ENCODE measurements at regions not wholly inside any gene's neighbourhood (a gene's known extent, or its start where the extent isn't known, plus 50 kb on each side); places are given as distances from the start of the nearest gene placed in this dataset.
"Not testable (repeated sequence)": the region's sequence is repeated elsewhere in the genome, so short reads cannot be mapped to it uniquely, and the experiment has no call there.

DNA sequence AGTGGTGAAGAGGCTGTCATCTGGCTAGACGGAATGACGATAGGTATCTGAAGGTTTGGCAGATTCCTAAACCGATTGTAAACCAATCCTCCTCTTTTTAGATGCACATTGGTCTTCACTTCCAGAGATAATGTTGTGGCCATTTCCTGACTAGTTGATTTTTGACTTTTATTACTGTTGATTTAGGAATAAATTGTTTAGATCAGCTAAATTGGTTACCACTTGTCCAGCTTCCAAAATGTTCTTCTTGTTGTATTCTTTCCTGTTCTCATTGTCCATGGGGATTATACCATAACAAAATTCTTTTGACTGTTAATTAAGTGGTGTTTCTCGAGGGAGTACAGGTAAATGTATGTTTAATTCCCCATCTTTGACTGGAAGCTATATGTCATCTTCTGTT lies 119.7 kb downstream of the MACROH2A1 start:
- no peak for DNase-seq

DNA sequence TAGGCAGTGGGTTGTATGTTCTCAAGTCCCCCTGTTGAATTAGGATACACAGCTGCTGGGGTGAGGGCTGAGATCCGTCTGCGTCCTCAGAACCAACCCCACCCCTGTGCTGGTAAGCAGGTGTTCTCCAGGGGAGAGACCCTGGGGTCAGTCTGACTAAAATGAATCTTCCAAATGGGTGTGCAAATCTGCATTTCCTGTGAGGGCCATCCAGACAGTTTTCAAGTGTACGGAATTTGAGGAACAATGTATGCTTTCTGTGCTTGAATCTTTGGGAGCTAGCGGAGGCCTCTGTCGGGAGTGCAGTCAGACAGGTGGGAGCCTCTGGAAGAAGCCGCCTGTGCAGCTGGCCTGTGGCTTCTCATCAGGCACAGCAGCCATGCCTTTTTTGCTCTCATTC lies 122.9 kb downstream of the MACROH2A1 start:
- DNase-seq = no peak

DNA sequence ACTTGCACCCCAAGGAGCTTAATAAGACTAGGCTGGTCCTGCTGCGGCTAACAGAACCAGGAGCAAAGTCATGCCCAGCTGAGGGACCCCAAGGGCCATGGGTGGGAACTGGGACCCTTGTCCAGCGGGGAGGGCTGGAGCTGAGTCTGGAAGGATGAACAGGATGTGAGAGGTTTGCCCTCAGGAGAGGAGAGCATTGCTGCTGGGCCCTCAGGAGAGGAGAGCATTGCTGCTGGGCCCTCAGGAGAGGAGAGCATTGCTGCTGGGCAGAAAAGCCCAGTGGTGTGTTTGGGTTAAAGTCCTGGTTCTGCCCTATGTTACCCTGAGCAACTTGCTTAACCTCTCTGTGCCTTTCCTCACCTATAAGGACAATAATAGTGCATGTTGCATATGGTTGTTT lies 125.8 kb downstream of the MACROH2A1 start:
- DNase-seq = no peak

GRCh38 chr5:135272311-135272805 lies 126.7 kb downstream of the MACROH2A1 start:
- no peak for DNase-seq

- DNase-seq = no peak
These were observed 127.3 kb downstream of the MACROH2A1 start for GRCh38 chr5:135271533-135272310.

DNA sequence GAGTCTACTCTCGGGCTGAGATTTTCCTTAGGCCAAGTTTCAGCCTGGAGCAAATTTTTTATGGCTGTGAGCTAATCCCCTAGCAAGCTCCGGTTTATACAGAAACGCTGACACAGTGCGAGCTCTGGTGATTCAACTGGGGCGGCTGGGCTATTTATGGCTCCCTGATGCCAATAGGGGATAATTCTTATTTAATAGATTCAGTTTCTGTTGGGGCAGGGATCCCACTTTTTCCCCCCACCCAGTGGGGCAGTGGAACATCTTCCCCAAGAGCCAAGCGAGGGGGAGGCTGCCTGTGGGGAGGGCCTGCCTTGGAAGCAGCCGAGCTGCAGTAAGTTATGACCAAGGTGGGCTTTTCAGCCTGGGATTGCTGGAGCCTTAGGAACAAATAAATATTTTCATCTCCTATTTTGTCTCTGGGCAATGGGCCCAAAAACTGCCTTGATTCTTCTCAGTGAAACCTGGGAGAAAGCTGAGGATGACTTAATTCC lies 129.1 kb downstream of the MACROH2A1 start:
- no peak for DNase-seq

DNA sequence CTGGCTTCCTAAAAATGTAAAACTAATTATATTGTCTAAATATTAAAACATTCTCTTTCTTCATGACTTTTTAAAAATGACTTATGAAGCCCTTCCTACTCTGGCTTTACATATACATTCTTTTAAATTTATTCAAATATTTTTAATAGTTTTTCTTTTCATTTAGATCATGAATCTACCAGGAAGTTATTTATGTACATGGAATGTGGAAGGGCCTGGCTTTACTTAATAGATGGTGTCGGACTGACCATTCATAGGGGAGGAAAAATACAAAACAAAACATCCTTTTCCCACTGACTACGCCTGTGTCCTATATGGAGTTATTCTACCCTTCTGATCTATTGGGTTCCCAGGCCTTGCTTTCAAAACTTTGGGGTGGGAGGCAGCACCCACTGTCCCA lies 129.8 kb downstream of the MACROH2A1 start:
- DNase-seq = no peak

GRCh38 chr5:135266975-135267374 lies 132.1 kb downstream of the MACROH2A1 start:
- DNase-seq = no peak

DNA sequence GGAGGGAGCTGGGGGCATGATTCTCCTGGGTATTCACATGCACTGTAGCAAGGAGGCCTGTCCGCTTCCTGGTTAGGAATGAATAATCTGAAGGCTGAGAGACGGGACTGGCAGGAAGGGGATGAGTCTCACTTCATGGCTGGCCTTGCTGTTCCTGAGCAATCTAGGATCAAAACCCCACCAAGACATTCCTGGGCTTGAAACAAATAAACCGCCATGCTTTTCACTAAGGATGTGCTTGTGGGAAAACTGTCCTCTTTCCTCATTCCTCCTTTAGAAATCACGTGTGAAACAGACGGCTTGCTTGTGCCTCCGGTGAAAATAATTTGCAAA lies 132.8 kb downstream of the MACROH2A1 start:
- DNase-seq = no peak

DNA sequence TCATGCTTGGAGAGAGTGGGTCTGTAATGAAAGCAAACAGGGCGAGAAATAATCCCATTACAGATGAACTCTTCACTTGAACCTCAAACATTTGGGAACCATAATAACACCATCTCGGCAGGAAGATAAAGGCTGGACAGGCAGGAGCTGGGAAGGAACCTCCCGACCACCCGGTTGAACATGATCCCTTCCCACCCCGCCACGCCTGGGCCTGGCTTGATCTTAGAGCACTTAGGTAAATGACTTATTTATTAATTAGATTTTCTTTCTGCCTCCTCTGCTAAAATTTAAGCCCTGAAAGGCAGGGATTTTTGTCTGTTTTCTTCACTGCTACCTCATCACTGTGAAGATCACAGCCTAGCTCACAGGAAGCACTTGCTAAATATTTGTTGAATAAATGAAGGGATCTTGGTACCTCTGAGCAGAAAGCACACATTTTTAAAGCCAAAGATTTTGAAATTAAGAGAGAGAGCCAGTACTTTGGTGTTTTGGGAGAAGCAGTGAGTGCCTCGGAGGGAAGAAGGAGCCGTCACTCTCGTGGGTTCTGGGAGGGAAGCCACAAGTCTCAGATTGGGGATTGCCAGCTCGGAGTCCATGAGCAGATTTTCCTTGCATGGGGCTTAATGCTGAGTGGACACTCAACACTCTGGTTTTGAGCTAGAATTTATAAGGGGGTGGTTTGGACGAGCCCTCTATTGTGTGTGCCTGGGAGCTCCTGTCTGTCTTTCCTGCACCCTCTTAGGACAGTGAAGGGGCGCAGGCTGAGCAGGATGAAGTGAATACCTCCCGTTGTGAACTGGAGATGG lies 133.3 kb downstream of the MACROH2A1 start:
- DNase-seq = no peak

GRCh38 chr5:135264451-135265440 lies 134.3 kb downstream of the MACROH2A1 start:
- DNase-seq = no peak

DNA sequence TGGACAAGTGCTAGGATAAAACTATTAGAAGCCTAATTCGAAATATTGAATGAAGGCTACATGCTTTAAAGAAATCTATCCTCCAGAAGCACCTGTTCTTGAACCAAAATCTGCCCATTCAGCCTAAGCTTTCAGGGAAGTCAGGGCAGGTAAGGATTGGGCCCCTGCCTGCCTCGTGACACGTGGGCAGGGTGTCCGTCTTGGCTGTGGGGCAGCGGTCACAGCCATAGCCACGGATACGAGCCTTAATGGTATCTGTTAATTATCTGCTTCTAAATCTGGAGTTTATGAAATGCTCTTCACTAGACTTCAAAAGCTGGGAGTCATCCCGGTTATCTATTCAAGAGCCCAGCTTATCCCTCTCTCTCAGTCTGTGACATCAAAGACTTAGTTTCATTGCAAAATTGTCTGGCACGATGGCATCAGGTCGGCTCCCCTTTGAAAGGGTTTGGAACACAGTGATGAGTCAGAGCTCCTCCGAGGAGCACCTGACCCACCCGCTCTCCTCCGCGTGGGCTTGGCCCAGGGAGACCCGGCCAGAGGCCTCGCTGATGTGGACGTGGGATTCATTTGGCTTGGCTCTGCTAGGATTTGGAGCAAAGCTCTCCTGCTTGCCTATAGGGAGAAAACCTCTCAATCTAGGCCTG lies 135.9 kb downstream of the MACROH2A1 start:
- DNase-seq = no peak

DNA sequence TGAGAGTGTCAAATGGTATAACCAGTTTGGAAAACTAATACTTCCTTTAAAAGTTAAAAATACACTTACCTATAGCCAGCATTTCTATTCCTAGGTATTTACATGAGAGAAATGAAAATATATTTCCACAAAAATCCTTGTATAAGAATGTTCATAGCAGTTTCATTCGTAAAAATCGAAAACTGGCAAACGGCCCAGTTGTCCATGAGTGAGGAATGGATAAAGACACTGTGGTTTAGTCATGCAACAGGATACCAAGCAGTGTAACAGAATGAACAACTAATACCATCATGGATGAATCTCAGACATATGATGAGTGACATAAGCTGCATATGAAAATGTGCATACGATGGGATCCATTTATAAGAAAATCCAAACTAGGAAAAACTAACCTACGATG lies 136.7 kb downstream of the MACROH2A1 start:
- DNase-seq = no peak

GRCh38 chr5:135260108-135260507 lies 138.9 kb downstream of the MACROH2A1 start:
- DNase-seq = not testable (repeated sequence)

GRCh38 chr5:135255461-135256178 lies 143.4 kb downstream of the MACROH2A1 start:
- no peak for DNase-seq

GRCh38 chr5:135254183-135254582 lies 144.8 kb downstream of the MACROH2A1 start:
- DNase-seq = no peak

DNA sequence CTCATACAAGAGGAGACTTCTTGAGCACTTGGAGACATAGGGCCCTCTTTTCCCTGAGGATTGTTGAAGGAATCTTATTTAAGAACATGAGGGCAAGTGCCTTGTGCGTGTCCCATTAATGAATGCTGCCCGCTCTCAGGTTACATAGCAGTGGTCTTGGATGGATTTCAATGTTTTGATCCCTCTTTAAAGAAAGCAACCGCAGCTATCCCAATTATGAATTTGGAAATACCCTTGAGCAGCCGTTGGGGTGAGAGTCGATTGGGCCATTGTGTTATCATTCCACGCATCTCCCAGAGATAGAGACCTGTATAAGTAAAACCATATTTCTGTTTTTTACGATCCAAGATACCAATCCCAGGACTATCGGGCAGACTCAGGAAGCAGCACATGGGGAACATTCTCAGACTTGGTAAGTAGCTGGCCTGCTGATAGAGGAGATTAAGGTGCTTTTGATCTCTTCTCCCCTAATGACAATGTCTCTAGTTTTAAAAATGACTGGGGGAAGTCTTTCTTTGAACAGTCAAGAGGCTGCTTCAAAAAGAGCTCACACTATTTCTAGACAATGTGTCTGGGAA lies 145.3 kb downstream of the MACROH2A1 start:
- no peak for DNase-seq

- no peak for DNase-seq
These were observed 147.9 kb downstream of the MACROH2A1 start for GRCh38 chr5:135251093-135251492.

- DNase-seq = no peak
These were observed 148.4 kb downstream of the MACROH2A1 start for GRCh38 chr5:135250671-135251070.

- no peak for DNase-seq
These were observed 149.4 kb downstream of the MACROH2A1 start for GRCh38 chr5:135249658-135250057.

- DNase-seq = no peak
These were observed 150.2 kb downstream of the MACROH2A1 start for GRCh38 chr5:135248801-135249231.

Data from NCI-H2029 treated with DMSO at 0.1 percent for 48 hours (cell line).